ENCODE measurements at regions not wholly inside any gene's neighbourhood (a gene's known extent, or its start where the extent isn't known, plus 50 kb on each side); places are given as distances from the start of the nearest gene placed in this dataset.

DNA sequence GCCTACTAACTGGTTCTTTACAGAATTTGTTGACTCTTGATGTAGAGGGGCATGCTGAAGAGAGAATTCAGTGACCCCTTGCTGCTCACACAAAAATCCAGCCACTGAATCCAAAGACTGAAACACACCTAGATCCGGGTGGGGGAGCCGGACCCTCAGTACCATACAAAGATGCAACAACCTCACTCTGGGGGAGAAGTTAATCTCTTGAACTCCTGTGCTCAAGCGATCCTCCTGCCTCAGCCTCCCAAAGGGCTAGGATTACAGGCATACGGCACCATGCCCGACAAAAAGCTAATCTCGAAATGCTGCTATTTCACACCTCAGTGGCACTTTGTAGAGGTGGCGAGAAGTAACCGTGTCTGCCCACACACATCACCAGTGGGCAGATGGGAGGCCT, 88.8 kb upstream of the HELT start:
- Histone ChIP-seq H3K56ac (replicated peaks; ENCODE audit: insufficient read length, low read depth, low read length) (no peak overlapping the region), H3K27me3 (replicated peaks in 1 of 4; ENCODE audit: control insufficient read depth in 3 of 4, extremely low read depth in 1 of 4, insufficient read depth in 3 of 4, low read length in 3 of 4) (no peaks in the 10 kb centered on the region), H3K9ac (replicated peaks in 1 of 4; ENCODE audit: extremely low read depth in 1 of 4, low read depth in 3 of 4, low read length in 3 of 4) (no peak overlapping the region), H4K5ac (ENCODE audit: insufficient read length, low read depth, low read length) (no peak overlapping the region), H3K36me3 (ENCODE audit: control insufficient read depth in 2 of 4, insufficient read depth in 4 of 4, low read length in 3 of 4) (no peaks in the 10 kb centered on the region), H2BK5ac (ENCODE audit: low read depth, low read length) (no peak overlapping the region), H4K91ac (replicated peaks; ENCODE audit: insufficient read length, low read length) (no peak overlapping the region), H3K14ac (ENCODE audit: insufficient read length) (no peak overlapping the region), H2BK12ac (ENCODE audit: low read depth, low read length) (no peak overlapping the region), H2AFZ (ENCODE audit: low read length) (no peak overlapping the region), H3K79me1 (ENCODE audit: low read depth, low read length) (no peaks in the 10 kb centered on the region), H4K20me1 (replicated peaks in 1 of 2; ENCODE audit: control insufficient read depth in 1 of 2, insufficient read depth in 2 of 2, low read length in 2 of 2) (no peaks in the 10 kb centered on the region), H3K23ac (ENCODE audit: insufficient read length) (no peak overlapping the region), H2BK20ac (ENCODE audit: low read length) (no peak overlapping the region), H3K23me2 (ENCODE audit: low read depth, low read length) (no peaks in the 10 kb centered on the region), H2BK120ac (replicated peaks; ENCODE audit: low read depth, low read length) (no peak overlapping the region), H3K27ac (ENCODE audit: low read depth, low read length) (no peak overlapping the region), H3K4ac (replicated peaks; ENCODE audit: insufficient read length, low read depth, low read length) (no peak overlapping the region), H3K4me1 (replicated peaks in 1 of 4; ENCODE audit: control insufficient read depth in 3 of 4, insufficient read depth in 4 of 4, low read length in 3 of 4) (no peaks in the 10 kb centered on the region), H2AK5ac (ENCODE audit: low read depth, low read length) (no peak overlapping the region), H3K4me3 (ENCODE audit: extremely low read depth in 1 of 4, insufficient read depth in 2 of 4, low read depth in 3 of 4, low read length in 4 of 4) (no peak overlapping the region), H3K18ac (ENCODE audit: extremely low read depth, low read length) (no peak overlapping the region), H3K4me2 (ENCODE audit: insufficient read depth in 1 of 2, low read depth in 2 of 2, low read length in 2 of 2) (no peak overlapping the region), H3K79me2 (ENCODE audit: control insufficient read depth in 1 of 2, insufficient read depth in 2 of 2, low read length in 2 of 2) (no peaks in the 10 kb centered on the region), H2BK15ac (ENCODE audit: low read length) (no peak overlapping the region), H4K8ac (ENCODE audit: extremely low read depth, insufficient read depth, low read length) (no peak overlapping the region), H3K9me3 (ENCODE audit: insufficient read depth in 2 of 2, low read depth in 1 of 2, low read length in 1 of 2) (peaks cover 2 to 3% of the 10 kb centered on the region in 2 experiments; a peak in 1 of 4 replicates)
- FAIRE-seq (no peak), DNase-seq (ENCODE audit: low read depth in 1 of 2, low spot score in 2 of 2) (peak in 1 of 2 experiments; percentile 0)
- 95% methylated on average over 8 of the region's 8 CpGs; no CpG with 5 or more reads in 1 of the 2 experiments for WGBS, 2 experiments (ENCODE audit: extremely low coverage in 1 of 2, insufficient coverage in 1 of 2, insufficient read length in 1 of 2, insufficient replicate concordance in 2 of 2, low coverage in 1 of 2, low lambda C conversion rate in 2 of 2, missing lambda C conversion rate in 1 of 2)
- ChIA-PET CTCF (ENCODE audit: partially characterized antibody) (no interaction called here), POLR2A (ENCODE audit: partially characterized antibody) (no interaction called here)
- TF ChIP-seq CEBPB (IDR thresholded peaks at IDR 0.05; ENCODE audit: low read depth, low read length) (no peak), GABPA (IDR thresholded peaks at IDR 0.05; ENCODE audit: borderline replicate concordance, insufficient read depth, low read length) (no peak), SUZ12 (IDR thresholded peaks at IDR 0.05; ENCODE audit: low read length) (no peak), CHD2 (IDR thresholded peaks at IDR 0.05; ENCODE audit: low read length) (no peak), CBX8 (IDR thresholded peaks at IDR 0.05; ENCODE audit: borderline replicate concordance, low read depth, low read length) (no peak), RAD21 (IDR thresholded peaks at IDR 0.05 in 1 of 2, conservative IDR thresholded peaks at IDR 0.05 in 1 of 2; ENCODE audit: low read depth in 2 of 2, low read length in 2 of 2) (no peak), KDM4A (IDR thresholded peaks at IDR 0.05; ENCODE audit: low read depth, low read length, severe bottlenecking) (no peak), SIRT6 (IDR thresholded peaks at IDR 0.05; ENCODE audit: low read length) (no peak), NRF1 (IDR thresholded peaks at IDR 0.05; ENCODE audit: low read depth, low read length) (no peak), POLR2AphosphoS5 (IDR thresholded peaks at IDR 0.05; ENCODE audit: low read depth, low read length) (no peak), RFX5 (IDR thresholded peaks at IDR 0.05; ENCODE audit: borderline replicate concordance, low read depth, low read length) (no peak)
- TF ChIP-seq, protein P1, sequence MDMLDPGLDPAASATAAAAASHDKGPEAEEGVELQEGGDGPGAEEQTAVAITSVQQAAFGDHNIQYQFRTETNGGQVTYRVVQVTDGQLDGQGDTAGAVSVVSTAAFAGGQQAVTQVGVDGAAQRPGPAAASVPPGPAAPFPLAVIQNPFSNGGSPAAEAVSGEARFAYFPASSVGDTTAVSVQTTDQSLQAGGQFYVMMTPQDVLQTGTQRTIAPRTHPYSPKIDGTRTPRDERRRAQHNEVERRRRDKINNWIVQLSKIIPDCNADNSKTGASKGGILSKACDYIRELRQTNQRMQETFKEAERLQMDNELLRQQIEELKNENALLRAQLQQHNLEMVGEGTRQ (IDR thresholded peaks at IDR 0.05; ENCODE audit: low read length): no peak
- TF ChIP-seq, protein P2, sequence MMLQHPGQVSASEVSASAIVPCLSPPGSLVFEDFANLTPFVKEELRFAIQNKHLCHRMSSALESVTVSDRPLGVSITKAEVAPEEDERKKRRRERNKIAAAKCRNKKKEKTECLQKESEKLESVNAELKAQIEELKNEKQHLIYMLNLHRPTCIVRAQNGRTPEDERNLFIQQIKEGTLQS (IDR thresholded peaks at IDR 0.05; ENCODE audit: insufficient read depth, low read depth, low read length): no peak

Data from H1 (cell line).